ENCODE measurements at regions not wholly inside any gene's neighbourhood (a gene's known extent, or its start where the extent isn't known, plus 50 kb on each side); places are given as distances from the start of the nearest gene placed in this dataset.
A peak's percentile ranks its signal among the peaks of the same experiment; 100 is the strongest.
"Not testable (repeated sequence)": the region's sequence is repeated elsewhere in the genome, so short reads cannot be mapped to it uniquely, and the experiment has no call there.

GRCh38 chr5:51559921-51560658, 176.8 kb downstream of the ISL1 start:
- no peak for DNase-seq

- no peak for DNase-seq
These were observed 183.7 kb downstream of the ISL1 start for GRCh38 chr5:51566953-51567352.

DNA sequence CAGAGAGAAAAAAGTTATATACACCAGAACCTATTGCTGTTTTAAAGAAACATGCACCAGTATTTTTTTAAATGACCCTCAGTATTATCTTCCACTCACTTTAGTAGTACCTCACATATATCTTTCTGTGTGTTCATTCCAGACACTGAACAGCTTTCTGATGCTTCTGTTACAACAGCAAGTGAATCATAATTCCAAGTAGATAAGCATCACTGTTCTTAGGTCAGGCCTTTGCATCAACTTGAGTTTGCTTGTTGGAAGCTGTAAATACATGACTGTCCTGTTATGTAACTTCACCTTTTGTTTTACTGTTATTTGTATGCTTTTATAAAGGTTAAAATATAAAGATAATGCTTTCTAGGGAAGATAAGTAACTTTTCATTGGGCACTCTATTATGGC, 184.4 kb downstream of the ISL1 start:
- DNase-seq, result no peak

- DNase-seq, result no peak
These were observed 190.6 kb downstream of the ISL1 start for GRCh38 chr5:51573835-51574234.

GRCh38 chr5:51582871-51583394, 199.7 kb downstream of the ISL1 start:
- DNase-seq, result no peak

DNA sequence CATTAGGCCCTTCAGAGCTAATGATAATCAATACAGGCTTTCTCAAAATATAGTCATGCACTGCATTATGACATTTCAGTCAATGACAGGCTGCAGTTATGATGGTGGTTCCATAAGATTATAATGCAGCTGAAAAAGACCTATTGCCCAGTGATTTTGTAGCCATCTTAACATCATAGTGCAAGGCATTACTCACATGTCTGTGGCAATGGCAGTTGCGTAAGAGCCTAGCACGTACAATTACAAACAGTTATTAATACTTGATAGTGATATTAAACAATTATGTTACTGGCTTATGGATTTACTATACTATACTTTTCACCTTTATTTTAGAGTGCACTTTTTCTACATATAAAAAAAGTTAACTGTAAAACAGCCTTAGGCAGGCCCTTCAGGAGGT, 214.8 kb downstream of the ISL1 start:
- DNase-seq, result no peak

DNA sequence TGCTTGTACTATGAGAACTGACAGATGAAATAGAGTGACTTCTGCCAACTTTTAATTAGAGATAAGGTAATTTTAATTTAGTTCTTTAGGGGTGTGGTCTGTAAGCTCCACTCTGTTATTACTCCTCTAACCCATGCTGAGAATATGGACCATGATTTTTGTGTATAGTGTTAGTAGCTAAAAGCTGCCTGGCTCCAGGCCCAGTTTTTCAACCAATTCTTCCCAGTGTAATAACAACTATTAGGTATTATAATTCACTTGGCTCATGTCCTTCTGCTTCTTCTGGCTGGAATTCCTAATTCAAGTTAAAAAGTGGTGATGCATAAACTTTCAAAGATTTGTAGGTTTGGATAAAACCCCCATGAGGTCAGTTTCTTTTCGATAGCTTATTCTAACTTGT, 216.3 kb downstream of the ISL1 start:
- DNase-seq, result no peak

GRCh38 chr5:51604324-51604723, 221.1 kb downstream of the ISL1 start:
- no peak for DNase-seq

DNA sequence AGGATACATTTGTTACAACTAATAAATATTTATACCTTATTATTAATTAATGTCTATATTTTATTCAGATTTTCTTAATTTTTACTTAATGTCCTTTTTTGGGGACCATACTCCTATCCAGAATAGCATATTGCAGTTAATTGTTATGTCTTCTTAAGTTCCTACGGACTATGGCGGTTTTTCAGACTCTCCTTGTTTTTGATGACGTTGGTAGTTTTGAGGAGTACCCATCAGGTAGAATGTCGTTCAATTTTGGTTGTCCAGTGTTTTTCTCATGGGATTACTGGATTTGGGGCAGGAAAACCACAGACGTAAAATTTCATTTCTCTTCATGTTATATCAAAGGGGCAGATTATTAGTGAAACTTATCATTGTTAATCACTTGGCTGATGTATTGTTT, 223.7 kb downstream of the ISL1 start:
- DNase-seq, result no peak

- DNase-seq, result no peak
These were observed 235.0 kb downstream of the ISL1 start for GRCh38 chr5:51618234-51618633.

DNA sequence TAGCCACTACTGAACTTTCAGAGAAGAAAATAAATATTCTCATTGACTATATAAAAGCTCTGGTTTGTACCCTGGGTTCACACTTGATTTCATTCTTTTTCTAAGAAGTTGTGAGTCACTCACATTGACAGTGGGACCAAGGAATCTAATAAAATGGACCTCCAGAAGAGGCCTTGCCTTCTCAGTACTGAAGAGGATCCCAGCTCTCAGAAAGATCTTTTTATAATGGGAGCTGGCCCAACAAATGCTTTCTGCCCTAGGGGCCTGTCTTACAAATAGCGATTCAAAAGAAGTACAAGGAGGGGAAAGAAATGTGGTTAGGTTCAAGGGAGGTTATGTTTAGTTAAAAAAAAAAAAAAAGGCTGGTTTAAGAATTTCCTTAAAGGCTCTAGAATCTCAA, 237.9 kb downstream of the ISL1 start:
- DNase-seq, result no peak

DNA sequence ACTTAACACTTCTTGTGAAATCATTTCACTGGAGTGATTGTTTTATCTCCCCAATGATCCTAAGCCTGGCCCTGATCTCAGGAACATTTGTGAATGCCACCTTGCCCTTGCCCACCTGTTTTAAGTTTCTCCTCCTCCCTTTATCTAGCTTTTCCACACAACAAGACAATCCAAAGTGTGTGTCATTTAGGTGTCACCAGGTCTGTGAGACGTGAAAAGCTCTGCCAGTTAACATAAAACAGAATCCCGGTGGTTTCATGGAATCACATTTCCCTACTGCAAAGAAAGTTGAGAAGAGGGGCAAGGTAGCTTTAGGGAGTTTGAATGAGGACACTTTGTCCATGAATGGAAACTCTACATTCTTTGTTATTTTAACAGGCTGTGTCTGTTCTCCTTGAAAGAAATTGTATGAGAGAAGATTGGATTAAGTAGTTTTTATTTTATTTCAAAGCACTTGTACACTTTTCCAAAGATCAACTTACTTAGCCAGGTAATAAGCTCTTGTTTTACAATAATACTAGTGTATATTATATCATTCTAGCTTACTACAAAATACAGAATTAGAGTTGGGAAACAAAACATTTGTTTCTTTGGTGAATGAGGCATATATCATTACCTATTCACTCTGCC, 239.0 kb downstream of the ISL1 start:
- DNase-seq, result no peak

- no peak for DNase-seq
These were observed 242.1 kb downstream of the ISL1 start for GRCh38 chr5:51625224-51625968.

GRCh38 chr5:51632027-51632426, 248.8 kb downstream of the ISL1 start:
- no peak for DNase-seq

GRCh38 chr5:51632793-51633192, 249.5 kb downstream of the ISL1 start:
- DNase-seq, result peak; percentile 32

- not testable (repeated sequence) for DNase-seq
These were observed 253.7 kb downstream of the ISL1 start for GRCh38 chr5:51636973-51637372.

DNA sequence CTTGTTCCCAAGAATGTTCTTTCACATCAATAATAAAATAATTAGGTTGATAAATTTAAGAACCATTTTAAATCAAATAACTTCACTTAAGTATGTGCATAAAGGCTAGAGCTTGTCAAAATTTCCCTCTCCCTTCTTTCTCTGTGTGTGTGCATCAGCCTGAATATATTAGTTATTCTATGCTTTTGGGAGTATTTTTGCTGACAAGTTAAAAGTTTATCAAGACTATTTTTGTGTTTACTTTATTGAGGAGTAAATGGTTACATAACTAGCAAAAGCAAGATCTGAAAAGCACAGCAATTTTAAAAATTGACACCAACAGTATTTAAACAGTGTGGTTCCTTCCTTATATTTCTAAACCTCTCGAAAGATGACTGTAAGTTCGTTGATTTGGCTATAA, 261.7 kb downstream of the ISL1 start:
- DNase-seq, result no peak

GRCh38 chr5:51646482-51646881, 263.2 kb downstream of the ISL1 start:
- no peak for DNase-seq

- DNase-seq, result no peak
These were observed 267.6 kb downstream of the ISL1 start for GRCh38 chr5:51650824-51651223.

DNA sequence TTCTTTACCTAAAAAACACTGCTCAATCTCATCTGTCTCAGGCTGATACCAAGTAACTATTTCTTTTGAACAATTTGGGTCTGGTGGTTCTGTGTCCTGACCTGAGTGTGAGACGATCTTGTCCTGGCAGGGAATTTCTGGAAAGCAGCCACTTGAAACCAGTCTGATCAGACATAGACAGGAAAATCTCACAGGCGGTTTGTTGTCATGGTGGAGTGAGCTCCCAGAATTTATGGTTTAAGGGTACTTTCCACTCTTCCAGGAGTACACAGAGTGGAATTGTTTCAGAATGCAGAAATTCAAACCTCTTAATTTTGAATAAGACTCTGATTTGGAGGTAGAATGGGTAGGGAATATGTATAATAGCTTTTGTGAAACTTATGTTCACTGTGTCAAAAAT, 268.2 kb downstream of the ISL1 start:
- no peak for DNase-seq

- DNase-seq, result no peak
These were observed 268.6 kb downstream of the ISL1 start for GRCh38 chr5:51651889-51652288.

- no peak for DNase-seq
These were observed 269.7 kb downstream of the ISL1 start for GRCh38 chr5:51652980-51653379.

GRCh38 chr5:51657340-51658240, 274.3 kb downstream of the ISL1 start:
- DNase-seq, result no peak

Measured in NCI-H446 treated with DMSO at 0.1 percent for 48 hours (cell line).